HEK293 (cell line): ENCODE measurements at regions not wholly inside any gene's neighbourhood (a gene's known extent, or its start where the extent isn't known, plus 50 kb on each side); places are given as distances from the start of the nearest gene placed in this dataset.

Experiments
- CTCF ChIA-PET: fragments of 350-600 bp; formaldehyde crosslinking; extraction: SDS; loops from one replicate; lab custom pipeline; 2021; ENCODE audit warnings: antibody characterized with exemption; lab: Yijun Ruan, JAX
- POLR2A ChIA-PET: fragments of 300-600 bp; formaldehyde crosslinking; extraction: SDS; loops from one replicate; lab custom pipeline; 2020; ENCODE audit warnings: antibody characterized with exemption, inconsistent platforms; lab: Yijun Ruan, JAX
- H3K27ac ChIP-seq: fragments of 200-500 bp; sonication (Bioruptor generic); 2 replicates; pipeline ENCODE4 v1.5.1; 2014; ENCODE audit warnings: low read depth, low read length, control low read depth, inconsistent platforms; ENCODE audit errors: extremely low read depth
- H3K36me3 ChIP-seq, 2 experiments: fragments of 200-500 bp in 1 of 2; sonication (Bioruptor generic) in 1 of 2; 1 replicate in 1 of 2; 2 replicates in 1 of 2; pipeline ENCODE4 v1.5.1; 2014 to 2017; ENCODE audit warnings: inconsistent platforms in 2 of 2, low read length in 2 of 2; ENCODE audit not compliant: control insufficient read depth in 2 of 2, insufficient read depth in 1 of 2
- H3K4me1 ChIP-seq: fragments of 200-500 bp; sonication (Bioruptor generic); 2 replicates; pipeline ENCODE4 v1.5.1; 2014; ENCODE audit warnings: mild to moderate bottlenecking, low read length, inconsistent platforms; ENCODE audit not compliant: control insufficient read depth, insufficient read depth
- H3K4me3 ChIP-seq: 2 replicates; pipeline ENCODE4 v1.5.1; 2011; ENCODE audit warnings: low read depth, mild to moderate bottlenecking, control low read depth, low read length, moderate library complexity
- H3K9me3 ChIP-seq: fragments of 200-500 bp; sonication (Bioruptor generic); 2 replicates; pipeline ENCODE4 v1.5.1; 2014; ENCODE audit warnings: low read depth, low read length, inconsistent platforms; ENCODE audit not compliant: control insufficient read depth, insufficient read depth
- GFI1B ChIP-seq: fragments of 450-650 bp; formaldehyde crosslinking; IDR thresholded peaks from 2 replicates; pipeline ENCODE4 v1.5.1; 2016; ENCODE audit warnings: missing biosample characterization, missing genetic modification characterization
- GLI4 ChIP-seq: fragments of 450-650 bp; formaldehyde crosslinking; IDR thresholded peaks from 2 replicates; pipeline ENCODE4 v1.5.1; 2016; ENCODE audit warnings: missing biosample characterization, missing genetic modification characterization
- HOXC10 ChIP-seq: sonication (generic); formaldehyde crosslinking; IDR thresholded peaks from 2 replicates; pipeline ENCODE4 v1.8.1; 2023; ENCODE audit warnings: mild to moderate bottlenecking, missing genetic modification reagents
- IKZF3 ChIP-seq: fragments of 450-650 bp; IDR thresholded peaks from 2 replicates; pipeline ENCODE4 v1.5.0; 2018; ENCODE audit warnings: missing biosample characterization, mild to moderate bottlenecking, missing genetic modification characterization, moderate library complexity
- KLF1 ChIP-seq: fragments of 450-650 bp; formaldehyde crosslinking; IDR thresholded peaks from 2 replicates; pipeline ENCODE4 v1.5.1; 2016; ENCODE audit warnings: missing biosample characterization, missing genetic modification characterization
- KLF16 ChIP-seq: fragments of 450-650 bp; formaldehyde crosslinking; IDR thresholded peaks from 2 replicates; pipeline ENCODE4 v1.5.1; 2017; ENCODE audit warnings: missing biosample characterization, missing genetic modification characterization
- PBX3 ChIP-seq: sonication (generic); formaldehyde crosslinking; IDR thresholded peaks from 2 replicates; pipeline ENCODE4 v1.8.1; 2022; ENCODE audit warnings: mild to moderate bottlenecking, moderate library complexity, missing genetic modification reagents
- RBAK ChIP-seq: fragments of 450-650 bp; formaldehyde crosslinking; IDR thresholded peaks from 2 replicates; pipeline ENCODE4 v1.5.1; 2016; ENCODE audit warnings: missing biosample characterization, missing genetic modification characterization
- SP2 ChIP-seq: fragments of 450-650 bp; formaldehyde crosslinking; IDR thresholded peaks from 2 replicates; pipeline ENCODE4 v1.5.1; 2016; ENCODE audit warnings: missing biosample characterization, missing genetic modification characterization
- ZBTB44 ChIP-seq: fragments of 450-650 bp; IDR thresholded peaks from 2 replicates; pipeline ENCODE4 v1.5.1; 2018; ENCODE audit warnings: missing biosample characterization, mild to moderate bottlenecking, missing genetic modification characterization
- ZBTB7A ChIP-seq: fragments of 450-650 bp; formaldehyde crosslinking; IDR thresholded peaks from 2 replicates; pipeline ENCODE4 v1.5.1; 2016; ENCODE audit warnings: low read depth, missing biosample characterization, missing genetic modification characterization
- ZFP41 ChIP-seq: fragments of 450-650 bp; formaldehyde crosslinking; IDR thresholded peaks from 2 replicates; pipeline ENCODE4 v1.5.1; 2016; ENCODE audit warnings: missing biosample characterization, missing genetic modification characterization, borderline replicate concordance
- ZNF114 ChIP-seq: fragments of 450-650 bp; formaldehyde crosslinking; IDR thresholded peaks from 2 replicates; pipeline ENCODE4 v1.5.0; 2017; ENCODE audit warnings: missing biosample characterization, missing genetic modification characterization
- ZNF223 ChIP-seq: fragments of 450-650 bp; formaldehyde crosslinking; IDR thresholded peaks from 2 replicates; pipeline ENCODE4 v1.5.1; 2016; ENCODE audit warnings: missing biosample characterization, missing genetic modification characterization
- ZNF394 ChIP-seq: fragments of 450-650 bp; formaldehyde crosslinking; IDR thresholded peaks from 2 replicates; pipeline ENCODE4 v1.5.1; 2016; ENCODE audit warnings: missing biosample characterization, missing genetic modification characterization, mild to moderate bottlenecking, moderate library complexity, borderline replicate concordance
- ZNF398 ChIP-seq: fragments of 450-650 bp; formaldehyde crosslinking; IDR thresholded peaks from 2 replicates; pipeline ENCODE4 v1.5.1; 2017; ENCODE audit warnings: missing biosample characterization, missing genetic modification characterization
- ZNF404 ChIP-seq: fragments of 450-650 bp; formaldehyde crosslinking; IDR thresholded peaks from 2 replicates; pipeline ENCODE4 v1.5.1; 2017; ENCODE audit warnings: missing biosample characterization, missing genetic modification characterization
- ZNF707 ChIP-seq: fragments of 450-650 bp; formaldehyde crosslinking; IDR thresholded peaks from 2 replicates; pipeline ENCODE4 v1.5.1; 2016; ENCODE audit warnings: missing biosample characterization, missing genetic modification characterization
- ZNF776 ChIP-seq: fragments of 450-650 bp; formaldehyde crosslinking; IDR thresholded peaks from 2 replicates; pipeline ENCODE4 v1.5.0; 2017; ENCODE audit warnings: missing biosample characterization, missing genetic modification characterization, borderline replicate concordance
- ZNF792 ChIP-seq: fragments of 450-650 bp; formaldehyde crosslinking; IDR thresholded peaks from 2 replicates; pipeline ENCODE4 v1.5.1; 2016; ENCODE audit warnings: missing biosample characterization, missing genetic modification characterization
- ZNF843 ChIP-seq: fragments of 450-650 bp; formaldehyde crosslinking; IDR thresholded peaks from 2 replicates; pipeline ENCODE4 v1.5.1; 2016; ENCODE audit warnings: missing biosample characterization, missing genetic modification characterization
- ZXDB ChIP-seq: fragments of 450-650 bp; formaldehyde crosslinking; IDR thresholded peaks from 2 replicates; pipeline ENCODE4 v1.5.1; 2016; ENCODE audit warnings: missing biosample characterization, missing genetic modification characterization

- Histone ChIP-seq H3K9me3 (no peaks in the 10 kb centered on the region), H3K4me3 (no peak overlapping the region), H3K36me3 (no peaks in the 10 kb centered on the region), H3K4me1 (no peaks in the 10 kb centered on the region), H3K27ac (no peak overlapping the region)
- ChIA-PET CTCF (no interaction called here), POLR2A (no interaction called here)
- TF ChIP-seq SP2 (tag by site-specific recombination) (no peak), HOXC10 (no peak), KLF16 (tag by site-specific recombination) (no peak), GFI1B (no peak), IKZF3 (no peak), ZNF114 (tag by site-specific recombination) (no peak), RBAK (tag by site-specific recombination) (no peak), ZNF394 (tag by site-specific recombination) (no peak), ZXDB (tag by site-specific recombination) (no peak), ZNF398 (tag by site-specific recombination) (no peak), ZNF792 (no peak), PBX3 (CRISPR knock-in tag) (no peak), KLF1 (tag by site-specific recombination) (no peak), GLI4 (tag by site-specific recombination) (no peak), ZBTB7A (no peak)
These were observed 154.1 kb downstream of the BTG1 start for GRCh38 chr12:91991399-91992187.

GRCh38 chr12:91990525-91990924, 155.1 kb downstream of the BTG1 start:
- H3K27ac ChIP-seq, result no peak overlapping the region
- POLR2A ChIA-PET, result no interaction called here

More at GRCh38 chr12:91990525-91990924, 155.1 kb downstream of the BTG1 start:
- H3K36me3 ChIP-seq, result no peaks in the 10 kb centered on the region
- no peaks in the 10 kb centered on the region for H3K4me1 ChIP-seq
- H3K4me3 ChIP-seq, result no peak overlapping the region
- H3K9me3 ChIP-seq, result no peaks in the 10 kb centered on the region
- TF ChIP-seq ZBTB44 (no peak), ZNF707 (tag by site-specific recombination) (no peak), ZNF843 (tag by site-specific recombination) (no peak), ZFP41 (tag by site-specific recombination) (no peak), ZNF404 (no peak), ZNF223 (no peak), ZNF776 (no peak)
- TF ChIP-seq, all 188 proteins: peak for 0
- CTCF ChIA-PET, result interaction anchor here (0.7 kb wide), 1 partner anchor 1306 kb away, joined by 3 read pairs; no protein-coding TSS in a partner anchor
